GM12865 (cell line): ENCODE measurements at regions not wholly inside any gene's neighbourhood (a gene's known extent, or its start where the extent isn't known, plus 50 kb on each side); places are given as distances from the start of the nearest gene placed in this dataset.
"Not testable (repeated sequence)": the region's sequence is repeated elsewhere in the genome, so short reads cannot be mapped to it uniquely, and the experiment has no call there.

Source experiments
- DNase-seq: peaks from one replicate; pipeline ENCODE4 v3.0.0; 2010; ENCODE audit warnings: low read depth
- H3K4me3 ChIP-seq: 2 replicates; pipeline ENCODE4 v1.5.1; 2011; ENCODE audit warnings: mild to moderate bottlenecking, low read depth, low read length, control low read depth
- CTCF ChIP-seq: IDR thresholded peaks from 2 replicates; pipeline ENCODE4 v1.5.1; 2011; ENCODE audit warnings: low read length, control low read depth, low read depth, inconsistent platforms; ENCODE audit not compliant: insufficient read depth; ENCODE audit errors: missing control alignments

- no peak overlapping the region for H3K4me3 ChIP-seq
- no peak for TF ChIP-seq CTCF
- no peak for DNase-seq
Measured at GRCh38 chr12:112607427-112607826, 184.1 kb upstream of the RPH3A start.

- no peak for DNase-seq
- TF ChIP-seq CTCF, result no peak
- no peak overlapping the region for H3K4me3 ChIP-seq
Measured at GRCh38 chr12:112611908-112612307, 179.6 kb upstream of the RPH3A start.

DNA sequence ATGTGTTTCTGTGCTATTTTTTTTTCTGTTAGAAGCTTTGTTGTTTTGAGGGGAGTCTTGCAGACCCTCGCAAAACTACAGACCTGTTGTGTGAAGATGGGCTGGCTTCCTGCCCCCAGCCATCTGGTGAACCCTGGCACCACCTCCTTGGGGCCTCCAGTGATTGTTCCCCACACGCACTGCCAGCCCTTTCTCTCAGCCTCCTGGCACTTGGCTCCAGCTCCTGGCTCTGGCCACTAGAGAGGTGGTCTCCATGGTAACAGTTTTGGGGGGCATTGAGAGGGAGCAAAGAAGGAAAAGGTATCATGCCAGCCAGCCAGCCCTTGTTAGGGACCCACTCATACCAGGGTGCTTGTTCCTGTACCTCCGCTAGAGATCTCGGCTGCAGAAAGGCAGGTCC is 176.4 kb upstream of the RPH3A start:
- DNase-seq, result no peak
- H3K4me3 ChIP-seq, result no peak overlapping the region
- TF ChIP-seq CTCF, result no peak

GRCh38 chr12:112616469-112617152 is 174.9 kb upstream of the RPH3A start:
- no peak for TF ChIP-seq CTCF
- no peak for DNase-seq
- no peak overlapping the region for H3K4me3 ChIP-seq

GRCh38 chr12:112617153-112617505 is 174.4 kb upstream of the RPH3A start:
- DNase-seq, result no peak
- TF ChIP-seq CTCF, result no peak
- no peak overlapping the region for H3K4me3 ChIP-seq

DNA sequence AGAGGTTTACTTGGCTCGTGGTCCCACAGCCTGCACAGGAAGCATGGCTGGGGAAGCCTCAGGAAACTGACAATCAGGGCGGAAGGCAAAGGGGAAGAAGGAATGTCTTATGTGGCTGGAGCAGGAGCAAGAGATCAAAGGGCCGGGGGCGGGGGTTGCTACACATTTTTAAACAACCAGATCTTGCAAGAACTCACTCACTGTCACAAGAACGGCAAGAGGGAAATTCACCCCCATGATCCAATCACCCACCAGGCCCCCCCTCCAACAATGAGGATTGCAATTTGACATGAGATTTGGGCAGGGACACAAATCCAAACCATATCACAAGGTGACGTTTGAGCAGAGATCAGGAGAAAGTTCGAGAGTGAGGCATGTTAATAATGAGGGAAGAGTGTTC is 163.7 kb upstream of the RPH3A start:
- no peak for TF ChIP-seq CTCF
- no peak for DNase-seq
- H3K4me3 ChIP-seq, result no peak overlapping the region

- not testable (repeated sequence) for DNase-seq
Measured at GRCh38 chr12:112631974-112632373, 159.6 kb upstream of the RPH3A start.

GRCh38 chr12:112635036-112635435 is 156.5 kb upstream of the RPH3A start:
- TF ChIP-seq CTCF, result no peak
- no peak overlapping the region for H3K4me3 ChIP-seq
- DNase-seq, result no peak

More at GRCh38 chr12:112631974-112632373, 159.6 kb upstream of the RPH3A start:
- H3K4me3 ChIP-seq, result not testable (repeated sequence)
